ENCODE measurements at regions not wholly inside any gene's neighbourhood (a gene's known extent, or its start where the extent isn't known, plus 50 kb on each side); places are given as distances from the start of the nearest gene placed in this dataset.
"Not testable (repeated sequence)": the region's sequence is repeated elsewhere in the genome, so short reads cannot be mapped to it uniquely, and the experiment has no call there.

GRCh38 chr10:37067576-37067975 lies 57.8 kb upstream of the ANKRD30A start:
- peak; percentile 77 for DNase-seq (ENCODE audit: low read depth, low spot score)
- in situ Hi-C loops (cut with HindIII; ENCODE audit: low pct_unique_long_range_greater_than_20kb, low sequenced_read_pairs) = no loop called here

GRCh38 chr10:37062296-37062695 lies 63.1 kb upstream of the ANKRD30A start:
- in situ Hi-C loops (cut with HindIII; ENCODE audit: low pct_unique_long_range_greater_than_20kb, low sequenced_read_pairs); DNase-seq (ENCODE audit: low read depth, low spot score): not testable (repeated sequence)

GRCh38 chr10:37057261-37057660 lies 68.1 kb upstream of the ANKRD30A start:
- no peak for DNase-seq (ENCODE audit: low read depth, low spot score)
- in situ Hi-C loops (cut with HindIII; ENCODE audit: low pct_unique_long_range_greater_than_20kb, low sequenced_read_pairs) = no loop called here

GRCh38 chr10:37053476-37053875 lies 71.9 kb upstream of the ANKRD30A start:
- DNase-seq (ENCODE audit: low read depth, low spot score) = no peak
- in situ Hi-C loops (cut with HindIII; ENCODE audit: low pct_unique_long_range_greater_than_20kb, low sequenced_read_pairs) = no loop called here

- in situ Hi-C loops (cut with HindIII; ENCODE audit: low pct_unique_long_range_greater_than_20kb, low sequenced_read_pairs); DNase-seq (ENCODE audit: low read depth, low spot score): not testable (repeated sequence)
Observed at GRCh38 chr10:37049982-37050381, 75.4 kb upstream of the ANKRD30A start.

GRCh38 chr10:37044319-37044718 lies 81.1 kb upstream of the ANKRD30A start:
- DNase-seq (ENCODE audit: low read depth, low spot score); in situ Hi-C loops (cut with HindIII; ENCODE audit: low pct_unique_long_range_greater_than_20kb, low sequenced_read_pairs): not testable (repeated sequence)

GRCh38 chr10:37035853-37036252 lies 89.5 kb upstream of the ANKRD30A start:
- in situ Hi-C loops (cut with HindIII; ENCODE audit: low pct_unique_long_range_greater_than_20kb, low sequenced_read_pairs) = no loop called here
- no peak for DNase-seq (ENCODE audit: low read depth, low spot score)

GRCh38 chr10:37015498-37015897 lies 109.9 kb upstream of the ANKRD30A start:
- DNase-seq (ENCODE audit: low read depth, low spot score) = no peak
- in situ Hi-C loops (cut with HindIII; ENCODE audit: low pct_unique_long_range_greater_than_20kb, low sequenced_read_pairs) = no loop called here

GRCh38 chr10:37010741-37011140 lies 114.7 kb upstream of the ANKRD30A start:
- DNase-seq (ENCODE audit: low read depth, low spot score) = peak; percentile 16
- in situ Hi-C loops (cut with HindIII; ENCODE audit: low pct_unique_long_range_greater_than_20kb, low sequenced_read_pairs) = no loop called here

GRCh38 chr10:37008276-37008675 lies 117.1 kb upstream of the ANKRD30A start:
- DNase-seq (ENCODE audit: low read depth, low spot score); in situ Hi-C loops (cut with HindIII; ENCODE audit: low pct_unique_long_range_greater_than_20kb, low sequenced_read_pairs): not testable (repeated sequence)

- in situ Hi-C loops (cut with HindIII; ENCODE audit: low pct_unique_long_range_greater_than_20kb, low sequenced_read_pairs) = no loop called here
- DNase-seq (ENCODE audit: low read depth, low spot score) = no peak
Observed at GRCh38 chr10:37003126-37003525, 122.3 kb upstream of the ANKRD30A start.

- in situ Hi-C loops (cut with HindIII; ENCODE audit: low pct_unique_long_range_greater_than_20kb, low sequenced_read_pairs); DNase-seq (ENCODE audit: low read depth, low spot score): not testable (repeated sequence)
Observed at GRCh38 chr10:36995806-36996205, 129.6 kb upstream of the ANKRD30A start.

GRCh38 chr10:36994886-36995285 lies 130.5 kb upstream of the ANKRD30A start:
- in situ Hi-C loops (cut with HindIII; ENCODE audit: low pct_unique_long_range_greater_than_20kb, low sequenced_read_pairs) = no loop called here
- no peak for DNase-seq (ENCODE audit: low read depth, low spot score)

GRCh38 chr10:36989233-36989632 lies 136.2 kb upstream of the ANKRD30A start:
- no peak for DNase-seq (ENCODE audit: low read depth, low spot score)
- in situ Hi-C loops (cut with HindIII; ENCODE audit: low pct_unique_long_range_greater_than_20kb, low sequenced_read_pairs) = no loop called here

GRCh38 chr10:36946598-36946997 lies 178.8 kb upstream of the ANKRD30A start:
- no peak for DNase-seq (ENCODE audit: low read depth, low spot score)
- in situ Hi-C loops (cut with HindIII; ENCODE audit: low pct_unique_long_range_greater_than_20kb, low sequenced_read_pairs) = no loop called here

GRCh38 chr10:36943544-36943943 lies 181.9 kb upstream of the ANKRD30A start:
- DNase-seq (ENCODE audit: low read depth, low spot score) = no peak
- in situ Hi-C loops (cut with HindIII; ENCODE audit: low pct_unique_long_range_greater_than_20kb, low sequenced_read_pairs) = no loop called here

GRCh38 chr10:36942616-36943015 lies 182.8 kb upstream of the ANKRD30A start:
- DNase-seq (ENCODE audit: low read depth, low spot score) = no peak
- in situ Hi-C loops (cut with HindIII; ENCODE audit: low pct_unique_long_range_greater_than_20kb, low sequenced_read_pairs) = no loop called here

GRCh38 chr10:36903040-36903439 lies 222.4 kb upstream of the ANKRD30A start:
- DNase-seq (ENCODE audit: low read depth, low spot score) = no peak
- in situ Hi-C loops (cut with HindIII; ENCODE audit: low pct_unique_long_range_greater_than_20kb, low sequenced_read_pairs) = no loop called here

- no peak for DNase-seq (ENCODE audit: low read depth, low spot score)
- in situ Hi-C loops (cut with HindIII; ENCODE audit: low pct_unique_long_range_greater_than_20kb, low sequenced_read_pairs) = no loop called here
Observed at GRCh38 chr10:36899652-36900051, 225.7 kb upstream of the ANKRD30A start.

GRCh38 chr10:36888925-36889573 lies 236.3 kb upstream of the ANKRD30A start:
- in situ Hi-C loops (cut with HindIII; ENCODE audit: low pct_unique_long_range_greater_than_20kb, low sequenced_read_pairs) = no loop called here
- DNase-seq (ENCODE audit: low read depth, low spot score) = peak; percentile 64
